TTC549 (cell line): ENCODE measurements at regions not wholly inside any gene's neighbourhood (a gene's known extent, or its start where the extent isn't known, plus 50 kb on each side); places are given as distances from the start of the nearest gene placed in this dataset.
"Not testable (repeated sequence)": the region's sequence is repeated elsewhere in the genome, so short reads cannot be mapped to it uniquely, and the experiment has no call there.

Experiments used
- FAIRE-seq: peaks from 2 replicates; lab custom pipeline; 2012; peaks lifted over from hg19 to GRCh38; lab: Jason Lieb, UNC

- FAIRE-seq, result no peak
Observed at GRCh38 chr13:24931450-24932251, 164.3 kb upstream of the PABPC3 start.

GRCh38 chr13:24933106-24934023 lies 162.6 kb upstream of the PABPC3 start:
- FAIRE-seq, result not testable (repeated sequence)

- FAIRE-seq, result not testable (repeated sequence)
Observed at GRCh38 chr13:24934024-24934385, 161.9 kb upstream of the PABPC3 start.

- FAIRE-seq, result no peak
Observed at GRCh38 chr13:24938966-24939365, 157.0 kb upstream of the PABPC3 start.

- not testable (repeated sequence) for FAIRE-seq
Observed at GRCh38 chr13:24941023-24941713, 154.8 kb upstream of the PABPC3 start.

- no peak for FAIRE-seq
Observed at GRCh38 chr13:24943136-24943535, 152.8 kb upstream of the PABPC3 start.

GRCh38 chr13:24944073-24944472 lies 151.9 kb upstream of the PABPC3 start:
- FAIRE-seq, result not testable (repeated sequence)

GRCh38 chr13:24948977-24949376 lies 147.0 kb upstream of the PABPC3 start:
- not testable (repeated sequence) for FAIRE-seq

- FAIRE-seq, result not testable (repeated sequence)
Observed at GRCh38 chr13:24950611-24951010, 145.3 kb upstream of the PABPC3 start.

GRCh38 chr13:24967970-24968369 lies 128.0 kb upstream of the PABPC3 start:
- FAIRE-seq, result not testable (repeated sequence)

GRCh38 chr13:24968416-24968815 lies 127.5 kb upstream of the PABPC3 start:
- peak; percentile 69 for FAIRE-seq

GRCh38 chr13:24973102-24973501 lies 122.8 kb upstream of the PABPC3 start:
- FAIRE-seq, result not testable (repeated sequence)

GRCh38 chr13:24981181-24981803 lies 114.6 kb upstream of the PABPC3 start:
- FAIRE-seq, result not testable (repeated sequence)

- FAIRE-seq, result no peak
Observed at GRCh38 chr13:24982333-24982999, 113.5 kb upstream of the PABPC3 start.

GRCh38 chr13:24983094-24983493 lies 112.8 kb upstream of the PABPC3 start:
- FAIRE-seq, result no peak

GRCh38 chr13:24984134-24984533 lies 111.8 kb upstream of the PABPC3 start:
- FAIRE-seq, result no peak

- no peak for FAIRE-seq
Observed at GRCh38 chr13:24985107-24985506, 110.8 kb upstream of the PABPC3 start.

GRCh38 chr13:24985896-24986295 lies 110.0 kb upstream of the PABPC3 start:
- no peak for FAIRE-seq

GRCh38 chr13:24986826-24987225 lies 109.1 kb upstream of the PABPC3 start:
- no peak for FAIRE-seq

- FAIRE-seq, result not testable (repeated sequence)
Observed at GRCh38 chr13:24989959-24990358, 106.0 kb upstream of the PABPC3 start.

GRCh38 chr13:24992946-24993345 lies 103.0 kb upstream of the PABPC3 start:
- FAIRE-seq, result not testable (repeated sequence)
